G401.6 (cell line): ENCODE measurements at regions not wholly inside any gene's neighbourhood (a gene's known extent, or its start where the extent isn't known, plus 50 kb on each side); places are given as distances from the start of the nearest gene placed in this dataset.
"Not testable (repeated sequence)": the region's sequence is repeated elsewhere in the genome, so short reads cannot be mapped to it uniquely, and the experiment has no call there.

Source experiments
- FAIRE-seq: peaks from 2 replicates; lab custom pipeline; 2012; peaks lifted over from hg19 to GRCh38; lab: Jason Lieb, UNC

DNA sequence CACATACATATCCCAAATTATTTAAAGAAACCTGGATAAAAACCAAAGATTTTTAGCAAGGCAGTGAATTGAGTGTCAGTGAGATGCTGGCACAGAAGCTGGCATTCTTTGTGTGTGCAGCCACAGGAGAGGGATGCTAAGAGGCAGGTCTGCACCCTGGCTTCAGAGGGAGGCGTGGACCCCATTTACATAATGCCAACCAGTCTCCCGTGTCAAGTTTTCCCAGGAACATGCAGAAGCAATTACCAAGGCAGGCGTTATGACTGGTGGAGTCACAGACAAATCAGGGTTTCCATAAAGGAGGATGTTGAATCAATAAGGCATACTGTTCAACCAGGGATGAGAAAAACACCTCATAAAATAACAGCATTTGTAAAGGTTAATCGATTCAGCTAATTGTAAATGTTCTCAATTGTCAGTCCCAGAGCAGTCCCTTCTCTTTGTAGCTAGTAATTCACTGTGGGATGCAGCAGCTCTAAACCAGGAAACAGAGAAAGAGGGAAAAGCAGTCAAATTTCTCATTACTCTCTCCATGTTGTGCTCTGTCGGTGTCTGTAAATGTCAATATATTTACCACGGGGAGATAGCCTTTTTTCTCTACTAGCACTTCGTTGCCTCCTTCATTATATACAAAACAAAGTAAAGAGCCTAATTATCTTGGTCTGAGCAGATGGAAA, 452.4 kb upstream of the GRAMD2B start:
- no peak for FAIRE-seq

GRCh38 chr5:125972706-125973105, 450.5 kb upstream of the GRAMD2B start:
- FAIRE-seq = no peak

DNA sequence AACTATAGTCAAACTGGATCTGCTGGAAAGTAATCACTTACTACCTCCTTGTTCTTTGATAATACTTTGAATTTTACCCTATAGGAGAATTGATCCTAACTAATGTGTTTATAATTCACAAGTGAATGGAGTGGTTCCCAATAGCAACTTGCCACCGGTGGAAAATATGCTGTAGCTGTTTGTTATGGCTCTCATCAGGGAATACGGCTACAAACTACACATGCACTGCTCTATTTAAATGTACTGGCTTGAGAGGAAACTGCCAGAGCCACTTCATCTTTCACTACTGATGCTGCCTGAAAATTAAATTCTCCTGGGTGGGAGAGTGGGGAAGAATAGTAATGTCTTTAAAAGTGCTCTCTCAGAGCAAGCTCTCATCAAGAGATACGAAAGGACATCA, 448.5 kb upstream of the GRAMD2B start:
- no peak for FAIRE-seq

GRCh38 chr5:125976421-125977000, 446.7 kb upstream of the GRAMD2B start:
- FAIRE-seq = no peak

DNA sequence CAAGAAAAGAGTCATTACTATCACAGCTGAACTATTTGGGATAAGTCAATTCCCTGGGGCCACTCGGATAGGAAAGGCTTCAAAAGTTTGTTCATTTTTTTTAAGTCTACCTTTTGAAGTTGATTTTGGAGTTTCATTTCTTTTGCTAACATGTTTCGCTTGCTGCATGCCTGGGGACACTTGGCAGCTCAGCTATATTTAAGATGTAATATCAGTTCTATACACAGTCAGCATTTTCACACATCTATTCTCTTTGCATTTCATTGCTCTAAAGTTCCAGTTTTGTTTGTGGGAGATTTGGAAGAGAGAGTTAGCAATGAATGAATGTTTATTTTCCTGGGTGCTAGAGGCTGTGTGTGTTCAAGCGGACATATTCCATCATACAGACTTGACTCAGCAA, 445.2 kb upstream of the GRAMD2B start:
- no peak for FAIRE-seq

GRCh38 chr5:125979636-125980035, 443.6 kb upstream of the GRAMD2B start:
- FAIRE-seq = no peak

GRCh38 chr5:125981016-125981415, 442.2 kb upstream of the GRAMD2B start:
- FAIRE-seq = no peak

- no peak for FAIRE-seq
These were observed 435.4 kb upstream of the GRAMD2B start for GRCh38 chr5:125987677-125988255.

DNA sequence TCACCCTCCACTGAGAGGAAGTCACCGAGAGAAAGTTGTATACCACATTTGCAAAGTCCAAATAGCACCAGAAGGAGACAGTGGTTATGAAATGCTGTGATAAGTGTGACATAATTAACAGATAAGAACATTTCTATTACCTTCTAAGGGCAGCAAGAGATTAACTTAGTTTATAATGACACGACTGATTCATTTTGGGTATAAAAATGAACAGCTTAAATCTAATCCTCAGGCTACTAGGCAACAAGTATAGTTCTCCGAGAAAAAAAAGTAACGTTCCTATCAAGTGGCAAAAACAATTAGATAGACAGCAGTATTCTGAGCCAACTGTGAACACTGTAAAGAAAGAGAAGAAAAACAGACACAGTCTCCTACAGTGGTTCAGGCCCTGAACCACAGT, 431.2 kb upstream of the GRAMD2B start:
- no peak for FAIRE-seq

DNA sequence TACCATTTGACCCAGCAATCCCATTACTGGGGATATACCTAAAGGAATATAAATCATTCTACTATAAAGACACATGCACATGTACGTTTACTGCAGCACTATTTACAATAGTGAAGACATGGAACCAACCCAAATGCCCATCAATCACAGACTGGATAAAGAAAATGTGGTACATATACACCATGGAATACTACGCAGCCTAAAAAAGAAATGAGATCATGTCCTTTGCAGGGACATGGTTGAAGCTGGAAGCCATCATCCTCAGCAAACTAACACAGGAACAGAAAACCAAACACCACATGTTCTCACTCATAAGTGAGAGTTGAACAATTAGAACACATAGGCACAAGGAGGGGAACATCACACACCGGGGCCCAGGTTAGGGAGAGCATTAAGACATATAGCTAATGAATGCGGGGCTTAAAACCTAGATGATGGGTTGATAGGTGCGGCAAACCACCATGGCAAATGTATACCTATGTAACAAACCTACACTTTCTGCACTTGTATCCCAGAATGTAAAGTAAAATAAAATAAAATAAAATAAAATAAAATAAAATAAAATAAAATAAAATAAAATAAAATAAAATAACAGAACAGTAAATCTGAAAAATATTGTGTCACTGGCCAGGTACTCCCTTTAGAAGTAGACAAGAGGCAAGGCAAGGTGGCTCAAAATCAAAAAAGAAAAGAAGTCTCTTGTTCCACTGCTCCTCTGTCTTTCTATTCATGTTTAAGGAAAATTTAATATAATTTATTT, 423.8 kb upstream of the GRAMD2B start:
- FAIRE-seq = not testable (repeated sequence)

DNA sequence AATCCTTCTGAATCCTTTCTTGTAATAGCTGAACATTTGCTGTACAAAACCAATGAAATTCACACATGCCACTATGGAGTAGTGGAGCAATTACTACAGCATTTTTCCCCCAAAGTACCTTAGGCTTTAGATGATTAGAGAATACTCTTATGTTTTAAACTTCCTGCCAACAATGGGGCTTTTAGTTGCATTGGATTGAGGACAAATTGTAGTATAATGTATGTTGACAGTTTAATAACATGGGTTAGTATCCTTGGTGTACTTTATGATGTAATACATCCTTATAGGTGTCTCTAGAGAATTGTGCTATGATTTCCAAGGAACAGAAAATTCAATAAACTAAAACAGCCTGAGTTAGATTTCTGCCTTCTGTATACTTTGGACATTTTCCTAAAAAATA, 422.7 kb upstream of the GRAMD2B start:
- FAIRE-seq = no peak

DNA sequence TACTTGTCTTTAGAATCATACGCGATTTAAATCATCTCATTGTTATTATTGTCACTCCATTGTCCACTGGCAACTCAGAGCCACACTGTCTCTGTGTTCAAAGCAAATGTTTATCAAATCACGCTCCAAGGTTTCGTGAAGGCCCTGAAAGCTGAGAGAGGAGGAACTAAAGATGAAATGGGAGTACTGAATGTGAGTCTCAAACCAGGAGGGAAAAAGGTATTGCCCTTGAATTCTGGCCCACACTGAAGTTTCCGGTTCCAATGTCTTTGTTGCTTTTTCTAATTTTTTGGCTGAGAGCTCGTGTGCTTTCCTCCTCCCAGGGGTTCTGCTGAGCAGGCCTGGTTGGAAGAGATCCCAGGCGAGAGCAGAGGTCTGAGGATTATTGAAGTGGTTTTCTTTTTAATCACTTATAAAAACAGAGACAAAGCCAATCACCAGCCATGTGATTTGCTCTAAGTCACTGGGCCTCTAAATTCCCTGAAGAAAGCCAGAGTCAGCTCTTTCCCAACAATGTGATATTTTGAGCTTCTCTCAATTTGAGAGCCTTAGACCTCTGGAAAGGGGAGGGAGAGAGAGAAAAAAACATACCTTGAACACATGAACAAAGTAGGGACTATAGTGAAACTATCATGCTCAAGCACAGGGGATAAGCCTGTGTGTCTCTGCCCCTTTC, 420.8 kb upstream of the GRAMD2B start:
- no peak for FAIRE-seq

DNA sequence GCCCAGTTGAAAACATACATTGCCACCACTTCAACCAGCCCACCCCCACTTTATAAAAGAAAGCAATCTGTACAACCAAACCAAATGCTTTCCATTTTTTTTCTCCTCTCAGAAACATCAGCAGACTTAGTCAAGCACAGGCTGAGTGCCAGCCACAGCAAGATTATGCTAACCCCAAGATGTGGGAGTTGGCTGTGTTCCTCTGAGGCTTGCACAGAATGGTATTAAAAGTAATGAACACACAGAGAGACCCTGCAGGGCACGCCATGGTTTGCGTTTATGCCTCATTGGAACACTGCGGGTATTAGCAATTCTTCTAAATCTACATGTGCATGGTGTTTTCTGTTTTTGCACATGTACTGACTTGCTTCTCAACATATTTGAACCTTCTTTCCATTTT, 419.9 kb upstream of the GRAMD2B start:
- FAIRE-seq = no peak

GRCh38 chr5:126004636-126005035, 418.6 kb upstream of the GRAMD2B start:
- FAIRE-seq = no peak

- FAIRE-seq = no peak
These were observed 415.4 kb upstream of the GRAMD2B start for GRCh38 chr5:126007841-126008240.

DNA sequence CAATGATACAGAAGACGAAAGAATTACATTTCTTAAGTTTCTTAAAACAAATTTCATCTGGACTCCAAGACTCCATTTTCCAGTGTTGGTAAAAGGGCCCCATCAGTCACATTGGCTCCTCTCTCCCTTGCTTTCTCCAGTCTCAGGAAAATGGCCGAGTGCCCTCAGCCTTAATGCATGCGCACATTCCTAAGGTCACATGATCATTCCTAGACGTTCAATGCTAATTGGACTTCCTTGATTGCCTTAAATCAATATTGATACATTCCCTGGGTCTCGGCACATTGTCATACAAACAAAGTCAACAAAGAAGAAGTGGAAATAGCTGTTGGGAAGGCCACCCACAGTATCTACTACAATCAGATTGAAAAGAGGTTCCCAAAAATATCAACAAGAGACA, 413.6 kb upstream of the GRAMD2B start:
- no peak for FAIRE-seq

- not testable (repeated sequence) for FAIRE-seq
These were observed 411.7 kb upstream of the GRAMD2B start for GRCh38 chr5:126011526-126011925.

DNA sequence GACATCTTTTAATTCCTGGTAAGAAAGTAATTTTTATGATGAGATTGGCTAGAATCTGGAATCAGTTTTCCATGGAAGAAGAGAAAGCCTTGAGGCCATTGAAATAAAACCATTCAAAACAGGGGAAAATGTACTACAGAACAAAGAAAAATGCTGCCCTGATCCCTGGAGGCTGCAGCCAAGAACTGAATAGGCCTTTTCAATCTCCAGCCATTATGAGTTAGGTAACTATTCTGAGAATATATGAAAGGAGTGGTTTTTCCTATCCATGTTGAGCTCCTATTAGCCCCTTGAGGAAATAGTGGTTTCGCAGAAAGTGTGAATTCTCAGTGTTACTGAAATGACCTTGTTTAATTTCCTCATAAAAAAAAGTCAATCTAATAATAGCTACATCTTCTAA, 408.5 kb upstream of the GRAMD2B start:
- no peak for FAIRE-seq

DNA sequence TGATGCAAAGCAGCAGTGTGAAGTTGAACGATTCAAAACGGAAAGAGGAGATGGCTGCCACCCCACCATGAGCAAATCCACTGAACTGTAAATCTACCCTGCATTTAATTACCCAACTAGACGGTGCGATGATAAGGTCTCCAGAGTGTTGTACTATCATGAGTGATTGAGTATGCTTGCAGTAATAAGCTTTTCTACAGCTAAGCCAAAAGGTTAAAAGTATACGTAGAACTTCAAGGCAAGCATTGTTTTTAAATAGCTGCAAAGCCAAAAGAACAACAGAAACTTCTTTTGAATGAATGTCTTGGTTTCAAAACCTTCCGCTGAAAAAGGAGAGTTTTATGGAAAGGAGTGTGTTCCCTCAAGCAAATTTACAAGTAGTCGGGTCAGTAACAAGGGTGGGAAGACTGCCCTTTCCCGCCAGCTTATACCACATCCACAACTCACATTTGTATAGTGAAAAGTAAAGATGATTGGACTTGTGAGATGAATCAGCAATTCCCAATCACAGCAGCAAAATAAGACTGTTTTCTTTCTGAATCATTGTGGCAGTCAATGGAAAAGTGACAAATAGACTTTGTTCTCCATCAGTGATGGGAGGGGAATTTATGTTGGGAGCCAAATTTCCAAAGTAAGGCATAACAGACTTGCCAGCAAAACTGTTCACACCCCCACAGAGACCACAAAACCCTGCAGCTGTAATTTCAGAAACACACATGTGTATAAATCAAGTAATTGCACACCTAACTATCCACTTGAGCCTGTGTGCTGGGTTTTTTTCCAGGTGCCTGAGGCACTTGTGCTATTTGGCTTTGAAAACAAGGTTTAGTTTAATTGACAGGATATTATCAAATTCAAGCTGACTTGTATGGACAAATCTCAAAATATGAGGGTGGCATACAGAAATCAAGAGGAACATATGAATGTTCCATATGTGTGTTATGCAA, 407.7 kb upstream of the GRAMD2B start:
- FAIRE-seq = no peak

GRCh38 chr5:126016256-126016655, 407.0 kb upstream of the GRAMD2B start:
- FAIRE-seq = no peak

DNA sequence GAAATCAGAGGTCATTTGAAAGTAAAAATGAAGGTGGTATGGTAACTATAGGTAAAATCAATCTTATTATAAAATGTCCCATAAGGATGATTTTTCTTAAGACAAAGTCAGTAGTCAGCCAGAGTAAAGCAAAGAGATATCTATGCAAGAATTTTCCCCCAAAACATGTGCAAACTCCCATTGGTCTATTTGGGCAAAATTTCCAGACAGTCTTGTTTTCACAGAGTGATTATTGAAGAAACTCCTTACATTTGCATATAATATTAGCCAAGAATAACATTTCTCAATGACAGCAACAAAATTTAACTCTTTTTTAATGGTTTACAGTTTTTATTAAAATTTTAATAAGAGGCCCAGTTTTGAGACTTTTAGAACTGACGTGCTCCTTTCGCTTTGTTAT, 406.1 kb upstream of the GRAMD2B start:
- FAIRE-seq = no peak

DNA sequence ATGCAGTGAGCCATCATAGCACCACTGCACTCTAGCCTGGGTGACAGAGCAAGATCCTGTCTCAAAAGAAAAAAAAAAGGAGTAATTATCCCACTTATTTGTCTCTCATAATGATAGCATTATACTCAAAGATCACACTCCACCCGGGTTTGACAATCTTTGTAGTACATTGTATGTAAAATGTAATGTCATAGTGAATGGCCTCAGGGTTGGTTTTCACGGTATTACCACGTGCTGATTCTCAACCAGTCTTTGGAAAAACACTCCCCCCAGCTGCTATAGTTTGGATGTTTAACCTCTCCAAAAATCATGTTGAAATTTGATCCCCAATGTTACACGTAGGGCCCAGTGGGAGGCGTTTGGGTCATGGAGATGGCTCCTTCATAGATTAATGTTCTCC, 402.4 kb upstream of the GRAMD2B start:
- no peak for FAIRE-seq
